HEK293 (cell line): ENCODE measurements at regions not wholly inside any gene's neighbourhood (a gene's known extent, or its start where the extent isn't known, plus 50 kb on each side); places are given as distances from the start of the nearest gene placed in this dataset.

Experiments
- CTCF ChIA-PET: fragments of 350-600 bp; formaldehyde crosslinking; extraction: SDS; loops from one replicate; lab custom pipeline; 2021; ENCODE audit warnings: antibody characterized with exemption; lab: Yijun Ruan, JAX
- POLR2A ChIA-PET: fragments of 300-600 bp; formaldehyde crosslinking; extraction: SDS; loops from one replicate; lab custom pipeline; 2020; ENCODE audit warnings: antibody characterized with exemption, inconsistent platforms; lab: Yijun Ruan, JAX
- H3K27ac ChIP-seq: fragments of 200-500 bp; sonication (Bioruptor generic); 2 replicates; pipeline ENCODE4 v1.5.1; 2014; ENCODE audit warnings: low read depth, low read length, control low read depth, inconsistent platforms; ENCODE audit errors: extremely low read depth
- H3K36me3 ChIP-seq, 2 experiments: fragments of 200-500 bp in 1 of 2; sonication (Bioruptor generic) in 1 of 2; 1 replicate in 1 of 2; 2 replicates in 1 of 2; pipeline ENCODE4 v1.5.1; 2014 to 2017; ENCODE audit warnings: inconsistent platforms in 2 of 2, low read length in 2 of 2; ENCODE audit not compliant: control insufficient read depth in 2 of 2, insufficient read depth in 1 of 2
- H3K4me1 ChIP-seq: fragments of 200-500 bp; sonication (Bioruptor generic); 2 replicates; pipeline ENCODE4 v1.5.1; 2014; ENCODE audit warnings: mild to moderate bottlenecking, low read length, inconsistent platforms; ENCODE audit not compliant: control insufficient read depth, insufficient read depth
- H3K4me3 ChIP-seq: 2 replicates; pipeline ENCODE4 v1.5.1; 2011; ENCODE audit warnings: low read depth, mild to moderate bottlenecking, control low read depth, low read length, moderate library complexity
- H3K9me3 ChIP-seq: fragments of 200-500 bp; sonication (Bioruptor generic); 2 replicates; pipeline ENCODE4 v1.5.1; 2014; ENCODE audit warnings: low read depth, low read length, inconsistent platforms; ENCODE audit not compliant: control insufficient read depth, insufficient read depth
- KLF8 ChIP-seq: fragments of 450-650 bp; formaldehyde crosslinking; IDR thresholded peaks from 2 replicates; pipeline ENCODE4 v1.5.1; 2016; ENCODE audit warnings: missing biosample characterization, missing genetic modification characterization
- MZF1 ChIP-seq: fragments of 450-650 bp; formaldehyde crosslinking; IDR thresholded peaks from 2 replicates; pipeline ENCODE4 v1.5.1; 2017; ENCODE audit warnings: missing biosample characterization, missing genetic modification characterization, borderline replicate concordance
- SCRT1 ChIP-seq: fragments of 450-650 bp; formaldehyde crosslinking; IDR thresholded peaks from 2 replicates; pipeline ENCODE4 v1.5.1; 2016; ENCODE audit warnings: missing biosample characterization, missing genetic modification characterization, borderline replicate concordance
- SP3 ChIP-seq: fragments of 450-650 bp; formaldehyde crosslinking; IDR thresholded peaks from 2 replicates; pipeline ENCODE4 v1.5.1; 2016; ENCODE audit warnings: missing biosample characterization, missing genetic modification characterization
- ZBTB48 ChIP-seq: fragments of 450-650 bp; formaldehyde crosslinking; IDR thresholded peaks from 2 replicates; pipeline ENCODE4 v1.5.1; 2016; ENCODE audit warnings: missing biosample characterization, missing genetic modification characterization
- ZNF292 ChIP-seq: fragments of 450-650 bp; formaldehyde crosslinking; IDR thresholded peaks from 2 replicates; pipeline ENCODE4 v1.5.1; 2016; ENCODE audit warnings: low read depth, missing biosample characterization, missing genetic modification characterization, borderline replicate concordance
- ZNF302 ChIP-seq: fragments of 450-650 bp; formaldehyde crosslinking; IDR thresholded peaks from 2 replicates; pipeline ENCODE4 v1.5.1; 2016; ENCODE audit warnings: missing biosample characterization, missing genetic modification characterization, low read depth
- ZNF366 ChIP-seq: fragments of 450-650 bp; formaldehyde crosslinking; conservative IDR thresholded peaks from 2 replicates; pipeline ENCODE4 v1.5.1; 2016; ENCODE audit warnings: missing biosample characterization, missing genetic modification characterization
- ZNF391 ChIP-seq: fragments of 450-650 bp; formaldehyde crosslinking; IDR thresholded peaks from 2 replicates; pipeline ENCODE4 v1.5.1; 2016; ENCODE audit warnings: low read depth, missing biosample characterization, missing genetic modification characterization, borderline replicate concordance
- ZNF394 ChIP-seq: fragments of 450-650 bp; formaldehyde crosslinking; IDR thresholded peaks from 2 replicates; pipeline ENCODE4 v1.5.1; 2016; ENCODE audit warnings: missing biosample characterization, missing genetic modification characterization, mild to moderate bottlenecking, moderate library complexity, borderline replicate concordance
- ZNF514 ChIP-seq: fragments of 450-650 bp; formaldehyde crosslinking; IDR thresholded peaks from 2 replicates; pipeline ENCODE4 v1.5.1; 2016; ENCODE audit warnings: missing biosample characterization, missing genetic modification characterization
- ZNF664 ChIP-seq: fragments of 450-650 bp; formaldehyde crosslinking; IDR thresholded peaks from 2 replicates; pipeline ENCODE4 v1.5.1; 2016; ENCODE audit warnings: missing biosample characterization, missing genetic modification characterization
- ZNF670 ChIP-seq: fragments of 450-650 bp; formaldehyde crosslinking; IDR thresholded peaks from 2 replicates; pipeline ENCODE4 v1.5.1; 2016; ENCODE audit warnings: missing biosample characterization, missing genetic modification characterization, low read depth
- TF ChIP-seq, protein P1 (sequence below): fragments of 450-650 bp; formaldehyde crosslinking; IDR thresholded peaks from 2 replicates; pipeline ENCODE4 v1.5.1; 2016; ENCODE audit warnings: missing biosample characterization, missing genetic modification characterization
- TF ChIP-seq, protein P2 (sequence below): fragments of 450-650 bp; formaldehyde crosslinking; optimal IDR thresholded peaks from 2 replicates; pipeline ENCODE3; 2016; ENCODE audit warnings: missing biosample characterization, mild to moderate bottlenecking, missing genetic modification characterization
- TF ChIP-seq, protein P3 (sequence below): fragments of 450-650 bp; formaldehyde crosslinking; IDR thresholded peaks from 2 replicates; pipeline ENCODE4 v1.5.1; 2016; ENCODE audit warnings: missing biosample characterization, missing genetic modification characterization

DNA sequence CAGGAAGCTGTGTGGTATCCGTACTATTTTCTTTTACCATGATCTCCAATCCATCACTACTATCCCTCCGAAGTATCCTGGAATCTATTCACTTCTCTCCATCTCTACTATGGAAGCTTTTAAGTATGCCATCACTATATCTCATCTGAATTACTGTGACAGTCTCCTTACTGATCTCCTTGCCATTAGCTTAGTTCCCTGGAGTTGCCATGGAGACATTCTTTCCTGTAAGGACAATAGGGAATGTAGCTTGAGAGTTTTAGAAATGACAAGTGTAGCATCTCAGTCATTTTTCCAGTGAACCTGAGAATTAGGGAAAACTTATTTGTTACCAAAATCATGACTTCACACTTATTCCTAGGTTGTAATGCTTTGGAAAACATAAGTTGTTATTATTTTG lies 86.3 kb downstream of the HPGD start (continued):
- TF ChIP-seq, protein P1, sequence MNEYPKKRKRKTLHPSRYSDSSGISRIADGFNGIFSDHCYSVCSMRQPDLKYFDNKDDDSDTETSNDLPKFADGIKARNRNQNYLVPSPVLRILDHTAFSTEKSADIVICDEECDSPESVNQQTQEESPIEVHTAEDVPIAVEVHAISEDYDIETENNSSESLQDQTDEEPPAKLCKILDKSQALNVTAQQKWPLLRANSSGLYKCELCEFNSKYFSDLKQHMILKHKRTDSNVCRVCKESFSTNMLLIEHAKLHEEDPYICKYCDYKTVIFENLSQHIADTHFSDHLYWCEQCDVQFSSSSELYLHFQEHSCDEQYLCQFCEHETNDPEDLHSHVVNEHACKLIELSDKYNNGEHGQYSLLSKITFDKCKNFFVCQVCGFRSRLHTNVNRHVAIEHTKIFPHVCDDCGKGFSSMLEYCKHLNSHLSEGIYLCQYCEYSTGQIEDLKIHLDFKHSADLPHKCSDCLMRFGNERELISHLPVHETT (tag by site-specific recombination) = no peak

DNA sequence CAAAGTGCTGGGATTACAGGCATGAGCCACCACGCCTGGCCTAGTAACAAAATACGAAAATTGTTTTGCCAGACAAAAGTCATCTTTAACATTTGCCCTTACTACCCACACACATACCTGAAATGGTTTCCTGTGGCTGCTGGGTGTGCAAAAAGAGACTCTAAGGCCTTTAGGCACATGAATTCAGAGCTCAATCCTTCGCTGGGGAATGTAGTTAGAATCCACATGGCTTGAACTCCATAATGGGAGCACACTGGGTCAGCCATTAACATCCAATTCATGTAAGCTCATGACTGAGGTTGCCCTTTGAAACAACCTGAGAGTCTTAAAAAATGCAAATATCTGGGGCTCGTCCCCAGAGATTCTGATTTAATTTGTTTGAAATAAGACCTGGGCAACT lies 87.8 kb downstream of the HPGD start:
- CTCF ChIA-PET = no interaction called here
- no peak overlapping the region for H3K4me3 ChIP-seq
- no peaks in the 10 kb centered on the region for H3K4me1 ChIP-seq
- H3K36me3 ChIP-seq = no peaks in the 10 kb centered on the region
- H3K27ac ChIP-seq = no peak overlapping the region
- no peak for TF ChIP-seq ZNF394 (tag by site-specific recombination)
- no peak for TF ChIP-seq ZNF391 (tag by site-specific recombination)
- TF ChIP-seq ZNF292 = no peak
- TF ChIP-seq, all 188 proteins: peak for 0
- H3K9me3 ChIP-seq = no peaks in the 10 kb centered on the region
- POLR2A ChIA-PET = no interaction called here

DNA sequence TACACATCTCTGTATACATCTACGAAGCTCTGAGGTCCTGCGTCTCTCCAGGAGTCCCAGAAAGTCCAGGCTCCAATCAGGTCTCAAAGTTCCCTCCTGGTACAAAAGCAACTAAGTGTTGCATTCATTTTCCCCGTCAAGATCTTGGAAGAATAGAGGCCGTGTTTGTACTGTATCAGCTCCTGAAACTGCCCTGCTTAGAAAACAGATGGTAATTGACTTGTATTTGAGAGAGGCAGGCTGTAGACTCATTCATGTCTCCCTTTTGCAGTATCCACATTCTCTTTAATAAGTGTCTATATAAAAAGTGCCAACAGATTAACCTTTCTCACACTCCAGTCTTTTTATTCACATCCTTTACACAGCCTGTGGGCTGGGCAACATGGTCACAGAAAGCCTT lies 91.7 kb downstream of the HPGD start:
- H3K9me3 ChIP-seq = no peaks in the 10 kb centered on the region
- no peak for TF ChIP-seq ZNF514
- TF ChIP-seq ZBTB48 (tag by site-specific recombination) = no peak
- TF ChIP-seq ZNF302 (tag by site-specific recombination) = no peak
- TF ChIP-seq MZF1 = no peak
- no peak for TF ChIP-seq SP3 (tag by site-specific recombination)
- TF ChIP-seq ZNF670 (tag by site-specific recombination) = no peak
- TF ChIP-seq, protein P2, sequence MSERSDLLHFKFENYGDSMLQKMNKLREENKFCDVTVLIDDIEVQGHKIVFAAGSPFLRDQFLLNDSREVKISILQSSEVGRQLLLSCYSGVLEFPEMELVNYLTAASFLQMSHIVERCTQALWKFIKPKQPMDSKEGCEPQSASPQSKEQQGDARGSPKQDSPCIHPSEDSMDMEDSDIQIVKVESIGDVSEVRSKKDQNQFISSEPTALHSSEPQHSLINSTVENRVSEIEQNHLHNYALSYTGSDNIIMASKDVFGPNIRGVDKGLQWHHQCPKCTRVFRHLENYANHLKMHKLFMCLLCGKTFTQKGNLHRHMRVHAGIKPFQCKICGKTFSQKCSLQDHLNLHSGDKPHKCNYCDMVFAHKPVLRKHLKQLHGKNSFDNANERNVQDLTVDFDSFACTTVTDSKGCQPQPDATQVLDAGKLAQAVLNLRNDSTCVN (tag by site-specific recombination) = no peak
- no peak for TF ChIP-seq KLF8
- TF ChIP-seq SCRT1 (tag by site-specific recombination) = no peak
- TF ChIP-seq ZNF664 (tag by site-specific recombination) = no peak
- no peak for TF ChIP-seq ZNF366 (tag by site-specific recombination)
- ChIA-PET CTCF (no interaction called here), POLR2A (no interaction called here)
- H3K4me1 ChIP-seq = no peaks in the 10 kb centered on the region
- no peaks in the 10 kb centered on the region for H3K36me3 ChIP-seq
- H3K27ac ChIP-seq = no peak overlapping the region
- no peak overlapping the region for H3K4me3 ChIP-seq

DNA sequence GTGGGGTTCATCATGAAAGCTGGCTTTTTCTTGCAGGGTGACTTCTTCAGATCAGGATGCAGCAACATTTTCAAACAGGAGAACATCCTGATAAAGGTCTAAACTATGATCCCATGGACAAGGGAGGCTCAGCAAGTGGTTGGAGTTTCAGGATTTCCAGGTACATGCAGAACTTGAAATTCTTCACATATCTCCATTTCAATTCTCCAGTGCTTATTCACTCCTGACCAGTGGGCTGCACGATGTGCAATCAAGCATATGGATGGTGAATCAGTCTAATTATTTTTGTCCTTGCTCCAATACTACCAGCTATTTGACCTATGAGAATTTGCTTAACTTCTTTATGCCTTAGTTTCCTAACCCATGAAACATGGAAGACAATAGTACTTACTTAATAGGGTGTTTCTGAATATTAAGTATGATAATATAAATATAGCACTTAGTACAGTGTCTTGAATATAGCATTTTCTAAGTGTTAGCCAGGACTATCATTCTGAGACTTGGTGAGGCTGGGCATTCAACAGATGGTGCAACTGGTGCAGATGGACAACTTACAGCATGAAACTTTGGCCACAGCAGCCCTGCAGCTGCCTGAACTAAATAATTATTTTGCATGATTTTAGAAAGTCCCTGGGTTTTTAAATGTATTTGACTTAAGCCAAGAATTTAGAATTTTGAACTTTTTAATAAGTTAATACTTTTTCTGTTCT lies 92.4 kb downstream of the HPGD start:
- POLR2A ChIA-PET = no interaction called here
- H3K4me3 ChIP-seq = no peak overlapping the region
- CTCF ChIA-PET = no interaction called here
- TF ChIP-seq, protein P3, sequence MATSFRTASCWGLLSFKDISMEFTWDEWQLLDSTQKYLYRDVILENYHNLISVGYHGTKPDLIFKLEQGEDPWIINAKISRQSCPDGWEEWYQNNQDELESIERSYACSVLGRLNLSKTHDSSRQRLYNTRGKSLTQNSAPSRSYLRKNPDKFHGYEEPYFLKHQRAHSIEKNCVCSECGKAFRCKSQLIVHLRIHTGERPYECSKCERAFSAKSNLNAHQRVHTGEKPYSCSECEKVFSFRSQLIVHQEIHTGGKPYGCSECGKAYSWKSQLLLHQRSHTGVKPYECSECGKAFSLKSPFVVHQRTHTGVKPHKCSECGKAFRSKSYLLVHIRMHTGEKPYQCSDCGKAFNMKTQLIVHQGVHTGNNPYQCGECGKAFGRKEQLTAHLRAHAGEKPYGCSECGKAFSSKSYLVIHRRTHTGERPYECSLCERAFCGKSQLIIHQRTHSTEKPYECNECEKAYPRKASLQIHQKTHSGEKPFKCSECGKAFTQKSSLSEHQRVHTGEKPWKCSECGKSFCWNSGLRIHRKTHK (tag by site-specific recombination) = no peak
- TF ChIP-seq, all 188 proteins: peak for 0
- no peak overlapping the region for H3K27ac ChIP-seq
- H3K36me3 ChIP-seq = no peaks in the 10 kb centered on the region
- H3K9me3 ChIP-seq = no peaks in the 10 kb centered on the region
- no peaks in the 10 kb centered on the region for H3K4me1 ChIP-seq
